Upper lobe of left lung (tissue), 4 donors: ENCODE measurements at regions not wholly inside any gene's neighbourhood (a gene's known extent, or its start where the extent isn't known, plus 50 kb on each side); places are given as distances from the start of the nearest gene placed in this dataset.

Experiments used
- CTCF ChIP-seq, 6 experiments: fragments of 450-650 bp in 4 of 6; fragments of 200-600 bp in 2 of 6; sonication (generic) in 2 of 6; IDR thresholded peaks; one replicate each; pipeline ENCODE4 v1.5.1; 2016 to 2019; ENCODE audit warnings: antibody characterized with exemption in 6 of 6
- POLR2A ChIP-seq, 4 donors: fragments of 450-650 bp; IDR thresholded peaks; one replicate each; pipeline ENCODE4 v1.5.1; 2016 to 2017; ENCODE audit warnings: antibody characterized with exemption in 4 of 4, mild to moderate bottlenecking in 2 of 4
- POLR2AphosphoS5 ChIP-seq, 2 donors: sonication (generic); formaldehyde crosslinking; IDR thresholded peaks; one replicate each; pipeline ENCODE4 v1.5.1; 2017; ENCODE audit warnings: antibody characterized with exemption in 2 of 2

GRCh38 chr11:95501761-95502266 is 270.8 kb upstream of the SESN3 start:
- no peak for TF ChIP-seq POLR2A (IDR thresholded peaks at IDR 0.05)
- TF ChIP-seq CTCF (IDR thresholded peaks at IDR 0.05), result no peak
- TF ChIP-seq POLR2AphosphoS5 (IDR thresholded peaks at IDR 0.05), result no peak
